SK-N-SH (cell line): ENCODE measurements at regions not wholly inside any gene's neighbourhood (a gene's known extent, or its start where the extent isn't known, plus 50 kb on each side); places are given as distances from the start of the nearest gene placed in this dataset.

ENCODE experiments used
- CTCF ChIA-PET: fragments of 300-600, 350-600 bp; formaldehyde crosslinking; extraction: SDS; loops from one replicate; lab custom pipeline; 2021; lab: Yijun Ruan, JAX
- POLR2A ChIA-PET: fragments of 350-600 bp; sonication (Branson Sonifier 250); formaldehyde crosslinking; extraction: SDS; loops from one replicate; lab custom pipeline; 2020; ENCODE audit warnings: antibody characterized with exemption, inconsistent platforms; lab: Yijun Ruan, JAX
- DNase-seq: peaks from one replicate; pipeline ENCODE4 v3.0.0; 2012
- H2AFZ ChIP-seq: fragments of 200-600 bp; sonication (generic); 2 replicates; pipeline ENCODE4 v1.8.1; 2016; ENCODE audit warnings: antibody characterized with exemption, mild to moderate bottlenecking, low read depth
- H3F3A ChIP-seq: fragments of 200-600 bp; sonication (generic); replicated peaks from 2 replicates; pipeline ENCODE3; 2016; ENCODE audit warnings: antibody characterized with exemption, mild to moderate bottlenecking; ENCODE audit not compliant: insufficient read depth
- H3K27ac ChIP-seq, 2 experiments: fragments of 200-500 bp in 1 of 2; fragments of 200-600 bp in 1 of 2; sonication (Bioruptor generic) in 1 of 2; sonication (generic), shearing (Covaris generic) in 1 of 2; 2 replicates each; pipeline versions ENCODE4 v1.5.1 to v1.6.1; 2014 to 2016; ENCODE audit warnings: low read depth in 2 of 2, inconsistent platforms in 1 of 2, low read length in 1 of 2, mild to moderate bottlenecking in 1 of 2, mixed read lengths in 1 of 2
- H3K27me3 ChIP-seq: fragments of 200-600 bp; sonication (generic), shearing (Covaris generic); 2 replicates; pipeline ENCODE4 v1.6.1; 2016; ENCODE audit warnings: mixed run types; ENCODE audit not compliant: insufficient read depth
- H3K36me3 ChIP-seq, 2 experiments: fragments of 200-500 bp in 1 of 2; fragments of 200-600 bp in 1 of 2; sonication (Bioruptor generic) in 1 of 2; sonication (generic) in 1 of 2; replicated peaks in 1 of 2; 2 replicates each; pipeline versions ENCODE3 to v1.5.1; 2014 to 2016; ENCODE audit warnings: low read length in 1 of 2, mild to moderate bottlenecking in 1 of 2; ENCODE audit not compliant: insufficient read depth in 2 of 2, control insufficient read depth in 1 of 2
- H3K4me1 ChIP-seq, 2 experiments: fragments of 200-500 bp in 1 of 2; fragments of 200-600 bp in 1 of 2; sonication (Bioruptor generic) in 1 of 2; sonication (generic), shearing (Covaris generic) in 1 of 2; 2 replicates each; pipeline versions ENCODE4 v1.5.1 to v1.6.1; 2014 to 2016; ENCODE audit warnings: low read depth in 1 of 2, low read length in 1 of 2, mixed run types in 1 of 2; ENCODE audit not compliant: insufficient read depth in 2 of 2, control insufficient read depth in 1 of 2
- H3K4me2 ChIP-seq: fragments of 200-600 bp; sonication (generic), shearing (Covaris generic); 2 replicates; pipeline ENCODE4 v1.6.1; 2017; ENCODE audit warnings: mixed run types
- H3K4me3 ChIP-seq, 2 experiments: fragments of 200-500 bp in 1 of 2; fragments of 200-600 bp in 1 of 2; sonication (Bioruptor generic) in 1 of 2; sonication (generic), shearing (Covaris generic) in 1 of 2; 2 replicates each; pipeline versions ENCODE4 v1.5.1 to v1.8.1; 2014 to 2016; ENCODE audit warnings: low read depth in 2 of 2, inconsistent platforms in 1 of 2, low read length in 1 of 2, mild to moderate bottlenecking in 1 of 2, mixed read lengths in 1 of 2, moderate library complexity in 1 of 2
- H3K79me2 ChIP-seq: fragments of 200-600 bp; sonication (generic); 2 replicates; pipeline ENCODE4 v1.8.1; 2017; ENCODE audit warnings: mild to moderate bottlenecking; ENCODE audit not compliant: insufficient read depth
- H3K9ac ChIP-seq: fragments of 200-600 bp; sonication (generic); 2 replicates; pipeline ENCODE4 v1.6.1; 2017; ENCODE audit warnings: mixed run types
- H3K9me2 ChIP-seq: fragments of 200-600 bp; sonication (generic); 2 replicates; pipeline ENCODE4 v1.6.1; 2017; ENCODE audit warnings: mixed run types
- H3K9me3 ChIP-seq: fragments of 200-600 bp; sonication (generic); 2 replicates; pipeline ENCODE4 v1.6.1; 2017; ENCODE audit warnings: mixed run types, mild to moderate bottlenecking, moderate library complexity
- H4K20me1 ChIP-seq: fragments of 200-600 bp; sonication (generic); 2 replicates; pipeline ENCODE4 v1.6.1; 2017; ENCODE audit warnings: mild to moderate bottlenecking, mixed run types; ENCODE audit not compliant: insufficient read depth
- CHD2 ChIP-seq: fragments of 150-350 bp; IDR thresholded peaks from 2 replicates; pipeline ENCODE4 v1.6.1; 2018; ENCODE audit warnings: low read length; ENCODE audit not compliant: partially characterized antibody
- ELF1 ChIP-seq: IDR thresholded peaks from 2 replicates; pipeline ENCODE4 v1.4.0; 2012
- EP300 ChIP-seq, 2 experiments: IDR thresholded peaks; 2 replicates each; pipeline versions ENCODE4 v1.4.0 to v1.6.1; 2012; ENCODE audit warnings: borderline replicate concordance in 1 of 2, low read depth in 1 of 2, low read length in 1 of 2
- FOXJ3 ChIP-seq: sonication (generic); formaldehyde crosslinking; IDR thresholded peaks from 2 replicates; pipeline ENCODE4 v1.5.1; 2020; ENCODE audit warnings: mild to moderate bottlenecking, missing genetic modification reagents
- GABPA ChIP-seq: IDR thresholded peaks from 2 replicates; pipeline ENCODE4 v1.4.0; 2012; ENCODE audit warnings: low read depth, mild to moderate bottlenecking
- JUND ChIP-seq: IDR thresholded peaks from 2 replicates; pipeline ENCODE4 v1.4.0; 2012
- MAX ChIP-seq: IDR thresholded peaks from 2 replicates; pipeline ENCODE4 v1.4.0; 2012; ENCODE audit warnings: low read depth
- NFIC ChIP-seq: IDR thresholded peaks from 2 replicates; pipeline ENCODE4 v1.4.0; 2012; ENCODE audit warnings: borderline replicate concordance
- NRF1 ChIP-seq: IDR thresholded peaks from 2 replicates; pipeline ENCODE4 v1.6.1; 2012; ENCODE audit warnings: low read depth, mild to moderate bottlenecking, low read length
- POLR2AphosphoS5 ChIP-seq: IDR thresholded peaks from 2 replicates; pipeline ENCODE4 v1.6.1; 2012; ENCODE audit warnings: low read depth, low read length
- REST ChIP-seq: IDR thresholded peaks from 2 replicates; pipeline ENCODE4 v1.6.1; 2012; ENCODE audit warnings: mild to moderate bottlenecking, low read depth, low read length, moderate library complexity
- RXRA ChIP-seq: IDR thresholded peaks from 2 replicates; pipeline ENCODE4 v1.4.0; 2012; ENCODE audit warnings: low read depth, mild to moderate bottlenecking, borderline replicate concordance
- SIN3A ChIP-seq: IDR thresholded peaks from 2 replicates; pipeline ENCODE4 v1.6.1; 2012; ENCODE audit warnings: low read depth, mild to moderate bottlenecking, low read length, moderate library complexity, borderline replicate concordance
- SMC3 ChIP-seq: IDR thresholded peaks from 2 replicates; pipeline ENCODE4 v1.6.1; 2012; ENCODE audit warnings: low read depth, low read length, improper control_type of control experiment
- YY1 ChIP-seq: IDR thresholded peaks from 2 replicates; pipeline ENCODE4 v1.4.0; 2012; ENCODE audit warnings: low read depth, mild to moderate bottlenecking
- WGBS: methylation state at CpG from one replicate; pipeline ENCODE4 v1.1.6; 2017; ENCODE audit warnings: low lambda C conversion rate; 5-methylcytosine and 5-hydroxymethylcytosine counted together

- TF ChIP-seq SMC3 (no peak), SIN3A (no peak), YY1 (no peak), ELF1 (no peak), CHD2 (no peak), GABPA (no peak)
Observed at GRCh38 chr5:24162343-24162742, 482.4 kb downstream of the CDH10 start (continued).

GRCh38 chr5:24163091-24163490 lies 481.7 kb downstream of the CDH10 start:
- Histone ChIP-seq H3K27me3 (no peaks in the 10 kb centered on the region), H4K20me1 (no peaks in the 10 kb centered on the region), H3K79me2 (no peaks in the 10 kb centered on the region), H3K36me3 (no peaks in the 10 kb centered on the region), H3K4me2 (no peak overlapping the region), H3K4me1 (no peaks in the 10 kb centered on the region), H3K9me3 (0 out of 2 replicates have a peak, but pooled peaks cover under 1% of the 10 kb centered on the region), H3K9ac (no peak overlapping the region), H3K27ac (no peak overlapping the region), H3F3A (no peaks in the 10 kb centered on the region), H2AFZ (no peak overlapping the region), H3K4me3 (no peak overlapping the region), H3K9me2 (no peaks in the 10 kb centered on the region)
- CTCF ChIA-PET, result no interaction called here
- POLR2A ChIA-PET, result no interaction called here
- no peak for DNase-seq
- 0% methylated on average over 2 of the region's 2 CpGs for WGBS
- no peak for TF ChIP-seq NRF1
- TF ChIP-seq ELF1, result no peak
- no peak for TF ChIP-seq RXRA
- TF ChIP-seq FOXJ3, result no peak
- TF ChIP-seq NFIC, result no peak
- no peak for TF ChIP-seq POLR2AphosphoS5
- no peak for TF ChIP-seq EP300 (IDR thresholded peaks at IDR 0.05; ENCODE audit: borderline replicate concordance in 1 of 2, low read depth in 1 of 2, low read length in 1 of 2)
- TF ChIP-seq MAX, result no peak
- no peak for TF ChIP-seq REST
- TF ChIP-seq, all 33 proteins: peak for 0

- ChIA-PET POLR2A (no interaction called here), CTCF (no interaction called here)
- no peak for DNase-seq
- Histone ChIP-seq H4K20me1 (no peaks in the 10 kb centered on the region), H3K9ac (no peak overlapping the region), H3K4me1 (no peaks in the 10 kb centered on the region), H3K4me3 (no peak overlapping the region), H3F3A (no peaks in the 10 kb centered on the region), H2AFZ (no peak overlapping the region), H3K9me3 (no peaks in the 10 kb centered on the region), H3K36me3 (no peaks in the 10 kb centered on the region), H3K27me3 (no peaks in the 10 kb centered on the region), H3K79me2 (no peaks in the 10 kb centered on the region), H3K27ac (no peak overlapping the region), H3K9me2 (no peaks in the 10 kb centered on the region), H3K4me2 (no peak overlapping the region)
- TF ChIP-seq JUND (no peak), SMC3 (no peak), MAX (no peak), REST (no peak)
Observed at GRCh38 chr5:24167806-24168205, 477.0 kb downstream of the CDH10 start.
